Tibial nerve (tissue), 4 donors: ENCODE measurements at regions not wholly inside any gene's neighbourhood (a gene's known extent, or its start where the extent isn't known, plus 50 kb on each side); places are given as distances from the start of the nearest gene placed in this dataset.

ENCODE experiments used
- CTCF ChIP-seq, 5 experiments: fragments of 200-600 bp in 3 of 5; fragments of 450-650 bp in 2 of 5; sonication (generic) in 3 of 5; IDR thresholded peaks; one replicate each; pipeline ENCODE4 v1.5.1; 2016 to 2019; ENCODE audit warnings: antibody characterized with exemption in 5 of 5, mild to moderate bottlenecking in 3 of 5, moderate library complexity in 2 of 5
- EP300 ChIP-seq, 2 donors: sonication (generic); formaldehyde crosslinking; IDR thresholded peaks; one replicate each; pipeline ENCODE4 v1.6.1; 2017; ENCODE audit warnings: antibody characterized with exemption in 2 of 2, mild to moderate bottlenecking in 1 of 2
- POLR2A ChIP-seq, 2 donors: fragments of 450-650 bp; IDR thresholded peaks; one replicate each; pipeline ENCODE4 v1.6.1; 2017; ENCODE audit warnings: antibody characterized with exemption in 2 of 2, mild to moderate bottlenecking in 2 of 2, moderate library complexity in 2 of 2

- TF ChIP-seq CTCF (IDR thresholded peaks at IDR 0.05) (no peak), POLR2A (IDR thresholded peaks at IDR 0.05) (no peak), EP300 (IDR thresholded peaks at IDR 0.05) (no peak)
Measured at GRCh38 chr3:3699407-3699806, 99.8 kb upstream of the LRRN1 start.
